Natural killer cell (primary cell): ENCODE measurements at regions not wholly inside any gene's neighbourhood (a gene's known extent, or its start where the extent isn't known, plus 50 kb on each side); places are given as distances from the start of the nearest gene placed in this dataset.

Source experiments
- ATAC-seq, 3 donors: fragments of 150-1000 bp in 2 of 3; fragments of 200-7000 bp in 1 of 3; cut with Tn5 transposase; 1 replicate in 1 of 3; 2 replicates in 2 of 3; pipeline ENCODE4 v1.10.0; 2021; ENCODE audit warnings: mild to moderate bottlenecking in 2 of 3, moderate library complexity in 2 of 3
- DNase-seq, 2 donors: peaks; one replicate each; pipeline versions ENCODE4 v3.0.0 to v3.0.0-alpha.2; 2013 to 2021; ENCODE audit warnings: mixed read lengths in 1 of 2
- H3K27ac ChIP-seq: one replicate; pipeline ENCODE4 v1.5.1; 2013; ENCODE audit warnings: mild to moderate bottlenecking, low read length
- H3K27me3 ChIP-seq: one replicate; pipeline ENCODE4 v1.6.1; 2013; ENCODE audit warnings: low read length; ENCODE audit not compliant: control insufficient read depth, insufficient read depth
- H3K36me3 ChIP-seq: one replicate; pipeline ENCODE4 v1.6.1; 2013; ENCODE audit warnings: low read length; ENCODE audit not compliant: control insufficient read depth, insufficient read depth
- H3K4me1 ChIP-seq: one replicate; pipeline ENCODE4 v1.6.1; 2013; ENCODE audit warnings: low read length; ENCODE audit not compliant: control insufficient read depth, insufficient read depth
- H3K4me3 ChIP-seq: one replicate; pipeline ENCODE4 v1.5.1; 2013; ENCODE audit warnings: low read length
- H3K9me3 ChIP-seq: one replicate; pipeline ENCODE4 v1.6.1; 2013; ENCODE audit warnings: low read length; ENCODE audit not compliant: control insufficient read depth, insufficient read depth
- H3K27ac Mint-ChIP-seq, 2 donors: one replicate each; pipeline ENCODE4 v1.8.0; 2022; ENCODE audit warnings: mild to moderate bottlenecking in 2 of 2, mixed read lengths in 2 of 2, moderate library complexity in 1 of 2
- H3K27me3 Mint-ChIP-seq, 2 donors: one replicate each; pipeline ENCODE4 v1.8.0; 2022; ENCODE audit warnings: low read depth in 2 of 2, mixed read lengths in 2 of 2
- H3K36me3 Mint-ChIP-seq: one replicate; pipeline ENCODE4 v1.8.0; 2022; ENCODE audit warnings: mixed read lengths
- H3K4me1 Mint-ChIP-seq, 2 donors: one replicate each; pipeline ENCODE4 v1.8.0; 2022; ENCODE audit warnings: mixed read lengths in 2 of 2
- H3K4me3 Mint-ChIP-seq: one replicate; pipeline ENCODE4 v1.8.0; 2022; ENCODE audit warnings: mild to moderate bottlenecking, moderate library complexity, mixed read lengths
- H3K9me3 Mint-ChIP-seq, 2 donors: one replicate each; pipeline ENCODE4 v1.8.0; 2022; ENCODE audit warnings: mixed read lengths in 2 of 2
- CTCF ChIP-seq: fragments of 200-600 bp; IDR thresholded peaks from one replicate; pipeline ENCODE4 v1.8.0; 2022; ENCODE audit warnings: antibody characterized with exemption
- WGBS: methylation state at CpG from one replicate; pipeline ENCODE4 v1.1.7; 2013; ENCODE audit warnings: missing lambda C conversion rate; ENCODE audit not compliant: insufficient coverage; 5-methylcytosine and 5-hydroxymethylcytosine counted together
- intact Hi-C: fragments of 100-400 bp; cut with micrococcal nuclease; formaldehyde crosslinking; loops from one replicate; pipeline ENCODE4 v1.14.2; 2022

- Mint-ChIP-seq H3K4me3 (no peak overlapping the region), H3K27me3 (no peaks in the 10 kb centered on the region), H3K36me3 (peaks cover 11% of the 10 kb centered on the region), H3K9me3 (no peaks in the 10 kb centered on the region), H3K27ac (no peak overlapping the region), H3K4me1 (no peaks in the 10 kb centered on the region)
- TF ChIP-seq CTCF: no peak
- H3K36me3 ChIP-seq: peaks cover 11% of the 10 kb centered on the region
- no peak for ATAC-seq
- no peak overlapping the region for H3K27ac ChIP-seq
- no peak overlapping the region for H3K4me3 ChIP-seq
- intact Hi-C loops: no loop called here
- 100% methylated on average over 4 of the region's 4 CpGs for WGBS
- no peaks in the 10 kb centered on the region for H3K4me1 ChIP-seq
- no peaks in the 10 kb centered on the region for H3K9me3 ChIP-seq
- DNase-seq: no peak
- no peaks in the 10 kb centered on the region for H3K27me3 ChIP-seq
Observed at GRCh38 chr17:63325808-63326207, 120.3 kb downstream of the CYB561 start.

GRCh38 chr17:63329876-63330275 lies 116.2 kb downstream of the CYB561 start:
- H3K9me3 Mint-ChIP-seq: no peaks in the 10 kb centered on the region
- intact Hi-C loops: no loop called here
- H3K4me3 ChIP-seq: no peak overlapping the region
- no peak overlapping the region for H3K27ac Mint-ChIP-seq
- no peak for DNase-seq
- H3K36me3 Mint-ChIP-seq: no peaks in the 10 kb centered on the region
- H3K9me3 ChIP-seq: no peaks in the 10 kb centered on the region
- TF ChIP-seq CTCF: no peak
- no peaks in the 10 kb centered on the region for H3K27me3 ChIP-seq
- no peaks in the 10 kb centered on the region for H3K36me3 ChIP-seq
- no peaks in the 10 kb centered on the region for H3K4me1 Mint-ChIP-seq
- no peak for ATAC-seq
- no peaks in the 10 kb centered on the region for H3K4me1 ChIP-seq
- H3K4me3 Mint-ChIP-seq: no peak overlapping the region
- H3K27ac ChIP-seq: no peak overlapping the region
- no peaks in the 10 kb centered on the region for H3K27me3 Mint-ChIP-seq

GRCh38 chr17:63331301-63332061 lies 114.6 kb downstream of the CYB561 start:
- Mint-ChIP-seq H3K4me3 (no peak overlapping the region), H3K27ac (no peak overlapping the region), H3K36me3 (no peaks in the 10 kb centered on the region), H3K27me3 (no peaks in the 10 kb centered on the region), H3K9me3 (no peaks in the 10 kb centered on the region), H3K4me1 (no peaks in the 10 kb centered on the region)
- H3K27me3 ChIP-seq: no peaks in the 10 kb centered on the region
- 88% methylated on average over 5 of the region's 8 CpGs for WGBS
- H3K4me1 ChIP-seq: no peaks in the 10 kb centered on the region
- no peak for TF ChIP-seq CTCF
- H3K4me3 ChIP-seq: no peak overlapping the region
- H3K36me3 ChIP-seq: no peaks in the 10 kb centered on the region
- no peak overlapping the region for H3K27ac ChIP-seq
- DNase-seq (no peak), ATAC-seq (no peak)
- intact Hi-C loops: no loop called here
- H3K9me3 ChIP-seq: no peaks in the 10 kb centered on the region

GRCh38 chr17:63332286-63332685 lies 113.8 kb downstream of the CYB561 start:
- Mint-ChIP-seq H3K9me3 (no peaks in the 10 kb centered on the region), H3K27me3 (no peaks in the 10 kb centered on the region), H3K36me3 (no peaks in the 10 kb centered on the region)

More at GRCh38 chr17:63332286-63332685, 113.8 kb downstream of the CYB561 start:
- intact Hi-C loops: no loop called here
- Mint-ChIP-seq H3K27ac (no peak overlapping the region), H3K4me3 (no peak overlapping the region), H3K4me1 (no peaks in the 10 kb centered on the region)
- H3K27ac ChIP-seq: no peak overlapping the region
- 94% methylated on average over 2 of the region's 2 CpGs for WGBS
- no peak for TF ChIP-seq CTCF
- H3K36me3 ChIP-seq: no peaks in the 10 kb centered on the region
- no peaks in the 10 kb centered on the region for H3K9me3 ChIP-seq
- H3K4me3 ChIP-seq: no peak overlapping the region
- no peak for ATAC-seq
- DNase-seq: no peak
- H3K27me3 ChIP-seq: no peaks in the 10 kb centered on the region
- H3K4me1 ChIP-seq: no peaks in the 10 kb centered on the region
